PFSK-1 (cell line): ENCODE measurements at regions not wholly inside any gene's neighbourhood (a gene's known extent, or its start where the extent isn't known, plus 50 kb on each side); places are given as distances from the start of the nearest gene placed in this dataset.

Experiments used
- POLR2AphosphoS5 ChIP-seq: IDR thresholded peaks from 2 replicates; pipeline ENCODE4 v1.6.1; 2012; ENCODE audit warnings: low read depth, mild to moderate bottlenecking, control low read depth, low read length, moderate library complexity
- SIN3A ChIP-seq: IDR thresholded peaks from 2 replicates; pipeline ENCODE4 v1.6.1; 2012; ENCODE audit warnings: mild to moderate bottlenecking, low read length, moderate library complexity, borderline replicate concordance; ENCODE audit not compliant: insufficient read depth
- TAF1 ChIP-seq: IDR thresholded peaks from 2 replicates; pipeline ENCODE4 v1.6.1; 2012; ENCODE audit warnings: low read length, control low read depth, borderline replicate concordance; ENCODE audit not compliant: insufficient read depth

DNA sequence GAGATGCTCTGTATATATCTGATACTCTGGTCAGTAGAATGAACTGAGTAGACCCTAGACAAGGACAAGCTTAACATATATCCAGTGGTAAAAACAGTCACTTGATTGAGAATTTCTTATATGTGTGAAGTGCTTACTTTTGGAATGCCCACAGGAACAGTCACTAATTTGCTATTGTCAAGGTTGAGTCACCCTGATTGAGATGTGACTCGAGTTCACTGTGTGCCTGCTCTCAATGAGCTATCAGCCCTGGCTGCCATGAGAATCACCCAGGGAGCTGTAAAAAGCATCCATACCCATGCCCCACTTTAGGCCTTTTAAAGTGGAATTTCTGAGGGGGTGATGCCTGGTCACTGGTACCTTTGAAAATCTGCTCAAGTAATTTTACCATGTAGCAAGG is 283.7 kb downstream of the SUCLG1 start:
- TF ChIP-seq POLR2AphosphoS5: no peak
- no peak for TF ChIP-seq TAF1
- no peak for TF ChIP-seq SIN3A
